Tibial nerve (tissue), 4 donors: ENCODE measurements at regions not wholly inside any gene's neighbourhood (a gene's known extent, or its start where the extent isn't known, plus 50 kb on each side); places are given as distances from the start of the nearest gene placed in this dataset.

Experiments used
- DNase-seq, 2 donors: peaks; one replicate each; pipeline ENCODE4 v3.0.0-alpha.2; 2019; ENCODE audit warnings: low spot score in 2 of 2
- H3K27ac ChIP-seq, 4 donors: fragments of 200-600 bp; sonication (generic) in 3 of 4; one replicate each; pipeline ENCODE4 v1.5.1; 2017 to 2019; ENCODE audit warnings: mild to moderate bottlenecking in 1 of 4
- H3K27me3 ChIP-seq, 2 donors: fragments of 200-600 bp; sonication (generic) in 1 of 2; one replicate each; pipeline versions ENCODE4 v1.5.1 to v1.6.0; 2017 to 2019
- H3K36me3 ChIP-seq, 3 donors: fragments of 200-600 bp; sonication (generic); one replicate each; pipeline ENCODE4 v1.5.1; 2018 to 2019
- H3K4me1 ChIP-seq, 4 donors: fragments of 200-600 bp; sonication (generic) in 3 of 4; one replicate each; pipeline ENCODE4 v1.5.1; 2017 to 2019
- H3K4me3 ChIP-seq, 4 donors: fragments of 200-600 bp; sonication (generic) in 3 of 4; one replicate each; pipeline ENCODE4 v1.5.1; 2017 to 2019; ENCODE audit warnings: mild to moderate bottlenecking in 1 of 4, moderate library complexity in 1 of 4
- H3K9me3 ChIP-seq, 4 donors: fragments of 200-600 bp; sonication (generic) in 3 of 4; one replicate each; pipeline ENCODE4 v1.5.1; 2017 to 2019
- CTCF ChIP-seq, 5 experiments: fragments of 200-600 bp in 3 of 5; fragments of 450-650 bp in 2 of 5; sonication (generic) in 3 of 5; IDR thresholded peaks; one replicate each; pipeline ENCODE4 v1.5.1; 2016 to 2019; ENCODE audit warnings: antibody characterized with exemption in 5 of 5, mild to moderate bottlenecking in 3 of 5, moderate library complexity in 2 of 5
- EP300 ChIP-seq, 2 donors: sonication (generic); formaldehyde crosslinking; IDR thresholded peaks; one replicate each; pipeline ENCODE4 v1.6.1; 2017; ENCODE audit warnings: antibody characterized with exemption in 2 of 2, mild to moderate bottlenecking in 1 of 2
- POLR2A ChIP-seq, 2 donors: fragments of 450-650 bp; IDR thresholded peaks; one replicate each; pipeline ENCODE4 v1.6.1; 2017; ENCODE audit warnings: antibody characterized with exemption in 2 of 2, mild to moderate bottlenecking in 2 of 2, moderate library complexity in 2 of 2
- WGBS, 2 donors: methylation state at CpG; one replicate each; pipeline ENCODE4 v1.1.5; 2018; 5-methylcytosine and 5-hydroxymethylcytosine counted together

- no peaks in the 10 kb centered on the region for H3K27me3 ChIP-seq
- no peak for TF ChIP-seq CTCF (IDR thresholded peaks at IDR 0.05)
- peak in 1 of 2 donors; percentile 17 for TF ChIP-seq EP300 (IDR thresholded peaks at IDR 0.05)
- no peak for DNase-seq
- no peaks in the 10 kb centered on the region for H3K36me3 ChIP-seq
- H3K4me1 ChIP-seq, result no peaks in the 10 kb centered on the region
- H3K4me3 ChIP-seq, result no peak overlapping the region
- WGBS, 2 donors, result 54 to 62% methylated on average over 3 of the region's 3 CpGs
- no peak overlapping the region for H3K27ac ChIP-seq
- no peaks in the 10 kb centered on the region for H3K9me3 ChIP-seq
These were observed 132.7 kb upstream of the JAG1 start for GRCh38 chr20:10806539-10806938.

- WGBS, 2 donors, result 80 to 81% methylated on average over 1 of the region's 1 CpG
- Histone ChIP-seq H3K9me3 (no peaks in the 10 kb centered on the region), H3K4me3 (no peak overlapping the region), H3K4me1 (no peaks in the 10 kb centered on the region), H3K36me3 (no peaks in the 10 kb centered on the region), H3K27ac (no peak overlapping the region), H3K27me3 (no peaks in the 10 kb centered on the region)
- no peak for DNase-seq
- TF ChIP-seq CTCF (IDR thresholded peaks at IDR 0.05) (no peak), POLR2A (IDR thresholded peaks at IDR 0.05) (no peak), EP300 (IDR thresholded peaks at IDR 0.05) (no peak)
These were observed 133.2 kb upstream of the JAG1 start for GRCh38 chr20:10807013-10807412.

GRCh38 chr20:10812759-10813327 is 139.0 kb upstream of the JAG1 start:
- H3K36me3 ChIP-seq, result no peaks in the 10 kb centered on the region
- no peaks in the 10 kb centered on the region for H3K27me3 ChIP-seq
- no peaks in the 10 kb centered on the region for H3K9me3 ChIP-seq
- no peak overlapping the region for H3K27ac ChIP-seq
- H3K4me1 ChIP-seq, result no peaks in the 10 kb centered on the region
- 85 to 86% methylated on average over 10 of the region's 10 CpGs for whole genome bisulfite sequencing, 2 donors
- DNase-seq, result no peak
- H3K4me3 ChIP-seq, result no peak overlapping the region
- TF ChIP-seq CTCF (IDR thresholded peaks at IDR 0.05) (no peak), POLR2A (IDR thresholded peaks at IDR 0.05) (no peak), EP300 (IDR thresholded peaks at IDR 0.05) (no peak)

- no peak for DNase-seq
- Histone ChIP-seq H3K4me1 (no peaks in the 10 kb centered on the region), H3K9me3 (no peaks in the 10 kb centered on the region), H3K36me3 (no peaks in the 10 kb centered on the region), H3K4me3 (no peak overlapping the region), H3K27me3 (no peaks in the 10 kb centered on the region), H3K27ac (no peak overlapping the region)
- WGBS, 2 donors, result 79 to 80% methylated on average over 3 of the region's 3 CpGs
- TF ChIP-seq EP300 (IDR thresholded peaks at IDR 0.05) (no peak), CTCF (IDR thresholded peaks at IDR 0.05) (no peak), POLR2A (IDR thresholded peaks at IDR 0.05) (no peak)
These were observed 149.8 kb upstream of the JAG1 start for GRCh38 chr20:10823585-10823984.

- H3K36me3 ChIP-seq, result no peaks in the 10 kb centered on the region
- H3K27ac ChIP-seq, result no peak overlapping the region
- 76 to 80% methylated on average over 11 of the region's 11 CpGs for WGBS, 2 donors
- no peaks in the 10 kb centered on the region for H3K27me3 ChIP-seq
- no peaks in the 10 kb centered on the region for H3K9me3 ChIP-seq
- H3K4me1 ChIP-seq, result no peaks in the 10 kb centered on the region
- H3K4me3 ChIP-seq, result no peak overlapping the region
- TF ChIP-seq CTCF (IDR thresholded peaks at IDR 0.05) (no peak), POLR2A (IDR thresholded peaks at IDR 0.05) (no peak), EP300 (IDR thresholded peaks at IDR 0.05) (no peak)
- no peak for DNase-seq
These were observed 151.1 kb upstream of the JAG1 start for GRCh38 chr20:10824750-10825500.
